ENCODE measurements at regions not wholly inside any gene's neighbourhood (a gene's known extent, or its start where the extent isn't known, plus 50 kb on each side); places are given as distances from the start of the nearest gene placed in this dataset.

GRCh38 chr11:86745571-86745970 lies 54.8 kb upstream of the PRSS23 start:
- no peak for TF ChIP-seq CTCF (IDR thresholded peaks at IDR 0.05)
- no peak for TF ChIP-seq EP300 (IDR thresholded peaks at IDR 0.05)
- no peak for TF ChIP-seq POLR2AphosphoS5 (IDR thresholded peaks at IDR 0.05)

Measured in esophagus muscularis mucosa (tissue), 4 donors.